ENCODE measurements at regions not wholly inside any gene's neighbourhood (a gene's known extent, or its start where the extent isn't known, plus 50 kb on each side); places are given as distances from the start of the nearest gene placed in this dataset.

DNA sequence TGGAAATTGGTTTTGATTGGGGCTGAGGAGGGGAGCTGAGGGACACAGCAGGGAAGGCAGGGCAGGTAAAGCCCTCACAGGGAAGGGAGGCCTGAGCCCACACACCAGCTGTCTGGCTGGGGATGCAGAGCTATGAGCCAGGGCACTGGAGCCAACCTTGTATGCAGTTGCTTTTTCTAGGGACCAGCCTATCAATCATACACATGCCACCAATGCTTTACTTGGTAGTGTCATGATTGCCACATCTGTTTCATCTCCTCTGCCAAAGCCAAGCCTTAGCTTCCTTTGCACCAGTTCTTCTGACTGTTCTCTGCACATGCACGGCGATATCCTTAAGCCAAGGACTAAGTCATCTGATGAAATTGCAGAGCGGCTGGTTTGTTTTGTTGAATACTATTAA lies 207.1 kb upstream of the PLET1 start:
- Histone ChIP-seq H4K91ac (ENCODE audit: insufficient read depth, low read depth, low read length) (no peak overlapping the region), H3K36me3 (ENCODE audit: control insufficient read depth, insufficient read depth, low read length) (no peaks in the 10 kb centered on the region), H3K23ac (ENCODE audit: low read depth, low read length) (no peak overlapping the region), H2AK5ac (ENCODE audit: low read depth, low read length) (no peak overlapping the region), H3K56ac (ENCODE audit: extremely low read depth, insufficient read depth, low read length) (no peak overlapping the region), H3K4ac (ENCODE audit: low read depth, low read length) (no peak overlapping the region), H3K9ac (ENCODE audit: low read depth, low read length) (no peak overlapping the region), H3K9me1 (ENCODE audit: insufficient read depth, low read length) (no peaks in the 10 kb centered on the region), H2AFZ (replicated peaks; ENCODE audit: low read length, poor library complexity) (no peak overlapping the region), H3K27me3 (ENCODE audit: control insufficient read depth, insufficient read depth, low read length) (peaks cover 12% of the 10 kb centered on the region), H2AK9ac (replicated peaks; ENCODE audit: low read depth, low read length, poor library complexity) (no peak overlapping the region), H3K18ac (ENCODE audit: low read depth, low read length) (no peak overlapping the region), H3K79me1 (ENCODE audit: low read depth in 1 of 2, low read length in 2 of 2) (no peaks in the 10 kb centered on the region), H3K14ac (replicated peaks; ENCODE audit: low read depth, low read length) (no peak overlapping the region), H3K4me2 (ENCODE audit: low read depth, low read length) (no peak overlapping the region), H2BK15ac (ENCODE audit: low read depth, low read length) (no peak overlapping the region), H3K4me1 (ENCODE audit: control insufficient read depth, insufficient read depth, low read length) (no peaks in the 10 kb centered on the region; the same call in 1 of the 2 replicates), H3K27ac (ENCODE audit: insufficient read depth, low read length) (no peak overlapping the region), H2BK20ac (ENCODE audit: low read depth, low read length) (no peak overlapping the region), H3K9me3 (ENCODE audit: control insufficient read depth, insufficient read depth, low read length) (no peaks in the 10 kb centered on the region), H2BK120ac (ENCODE audit: low read depth, low read length) (no peak overlapping the region), H4K20me1 (ENCODE audit: insufficient read depth, low read length) (no peaks in the 10 kb centered on the region), H4K5ac (ENCODE audit: low read depth, low read length) (no peak overlapping the region), H2BK5ac (ENCODE audit: low read depth, low read length, poor library complexity, severe bottlenecking) (no peak overlapping the region), H4K8ac (ENCODE audit: low read depth in 2 of 2, low read length in 2 of 2) (no peak overlapping the region), H3K4me3 (ENCODE audit: insufficient read depth, low read depth, low read length) (no peak overlapping the region)
- dilution Hi-C loops (cut with HindIII; ENCODE audit: low sequenced_read_pairs, unreplicated experiment) (no loop called here), intact Hi-C loops (cut with micrococcal nuclease) (no loop called here), in situ Hi-C loops (cut with MboI; ENCODE audit: low sequenced_read_pairs) (no loop called here)
- WGBS, 2 experiments (ENCODE audit: extremely low coverage in 2 of 2, insufficient read length in 1 of 2): no CpG with 5 or more reads among the region's 3 CpGs
- POLR2A ChIA-PET (ENCODE audit: unreplicated experiment): no interaction called here
- no TSS peak for BruUV-seq (replicated peaks)
- CTCF ChIA-PET: interaction anchor here (0.7 kb wide), 1 partner anchor 15 kb away, joined by 3 read pairs; no protein-coding TSS in a partner anchor
- ATAC-seq (ENCODE audit: low read depth) (no peak), DNase-seq (no peak)
- TF ChIP-seq USF2 (IDR thresholded peaks at IDR 0.05; ENCODE audit: low read depth, low read length): no peak
- no peak for TF ChIP-seq ELK1 (IDR thresholded peaks at IDR 0.05; ENCODE audit: borderline replicate concordance, low read depth, low read length)
- no peak for TF ChIP-seq MAZ (IDR thresholded peaks at IDR 0.05; ENCODE audit: borderline replicate concordance, low read depth, low read length)
- no peak for TF ChIP-seq RCOR1 (IDR thresholded peaks at IDR 0.05; ENCODE audit: insufficient replicate concordance, low read length)
- no peak for TF ChIP-seq MAFK (IDR thresholded peaks at IDR 0.05; ENCODE audit: low read depth, low read length)
- TF ChIP-seq NFE2L2 (IDR thresholded peaks at IDR 0.05; ENCODE audit: low read depth, low read length): no peak
- no peak for TF ChIP-seq FOS (IDR thresholded peaks at IDR 0.05; ENCODE audit: low read depth, low read length)
- TF ChIP-seq RAD21 (IDR thresholded peaks at IDR 0.05; ENCODE audit: low read length): no peak
- TF ChIP-seq, protein P1, sequence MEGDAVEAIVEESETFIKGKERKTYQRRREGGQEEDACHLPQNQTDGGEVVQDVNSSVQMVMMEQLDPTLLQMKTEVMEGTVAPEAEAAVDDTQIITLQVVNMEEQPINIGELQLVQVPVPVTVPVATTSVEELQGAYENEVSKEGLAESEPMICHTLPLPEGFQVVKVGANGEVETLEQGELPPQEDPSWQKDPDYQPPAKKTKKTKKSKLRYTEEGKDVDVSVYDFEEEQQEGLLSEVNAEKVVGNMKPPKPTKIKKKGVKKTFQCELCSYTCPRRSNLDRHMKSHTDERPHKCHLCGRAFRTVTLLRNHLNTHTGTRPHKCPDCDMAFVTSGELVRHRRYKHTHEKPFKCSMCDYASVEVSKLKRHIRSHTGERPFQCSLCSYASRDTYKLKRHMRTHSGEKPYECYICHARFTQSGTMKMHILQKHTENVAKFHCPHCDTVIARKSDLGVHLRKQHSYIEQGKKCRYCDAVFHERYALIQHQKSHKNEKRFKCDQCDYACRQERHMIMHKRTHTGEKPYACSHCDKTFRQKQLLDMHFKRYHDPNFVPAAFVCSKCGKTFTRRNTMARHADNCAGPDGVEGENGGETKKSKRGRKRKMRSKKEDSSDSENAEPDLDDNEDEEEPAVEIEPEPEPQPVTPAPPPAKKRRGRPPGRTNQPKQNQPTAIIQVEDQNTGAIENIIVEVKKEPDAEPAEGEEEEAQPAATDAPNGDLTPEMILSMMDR (conservative IDR thresholded peaks at IDR 0.05; ENCODE audit: low read depth, low read length): no peak
- no peak for TF ChIP-seq CEBPB (IDR thresholded peaks at IDR 0.05; ENCODE audit: low read depth, low read length)
- TF ChIP-seq MXI1 (IDR thresholded peaks at IDR 0.05; ENCODE audit: borderline replicate concordance, low read depth, low read length): no peak
- TF ChIP-seq BHLHE40 (IDR thresholded peaks at IDR 0.05; ENCODE audit: low read depth, low read length): no peak
- TF ChIP-seq SMC3 (IDR thresholded peaks at IDR 0.05; ENCODE audit: low read depth, low read length): no peak
- no peak for TF ChIP-seq CHD1 (IDR thresholded peaks at IDR 0.05; ENCODE audit: low read depth, low read length)
- TF ChIP-seq POLR2A (IDR thresholded peaks at IDR 0.05; ENCODE audit: low read depth, low read length): no peak
- TF ChIP-seq RFX5 (IDR thresholded peaks at IDR 0.05; ENCODE audit: low read depth, low read length): no peak
